ENCODE measurements at regions not wholly inside any gene's neighbourhood (a gene's known extent, or its start where the extent isn't known, plus 50 kb on each side); places are given as distances from the start of the nearest gene placed in this dataset.

DNA sequence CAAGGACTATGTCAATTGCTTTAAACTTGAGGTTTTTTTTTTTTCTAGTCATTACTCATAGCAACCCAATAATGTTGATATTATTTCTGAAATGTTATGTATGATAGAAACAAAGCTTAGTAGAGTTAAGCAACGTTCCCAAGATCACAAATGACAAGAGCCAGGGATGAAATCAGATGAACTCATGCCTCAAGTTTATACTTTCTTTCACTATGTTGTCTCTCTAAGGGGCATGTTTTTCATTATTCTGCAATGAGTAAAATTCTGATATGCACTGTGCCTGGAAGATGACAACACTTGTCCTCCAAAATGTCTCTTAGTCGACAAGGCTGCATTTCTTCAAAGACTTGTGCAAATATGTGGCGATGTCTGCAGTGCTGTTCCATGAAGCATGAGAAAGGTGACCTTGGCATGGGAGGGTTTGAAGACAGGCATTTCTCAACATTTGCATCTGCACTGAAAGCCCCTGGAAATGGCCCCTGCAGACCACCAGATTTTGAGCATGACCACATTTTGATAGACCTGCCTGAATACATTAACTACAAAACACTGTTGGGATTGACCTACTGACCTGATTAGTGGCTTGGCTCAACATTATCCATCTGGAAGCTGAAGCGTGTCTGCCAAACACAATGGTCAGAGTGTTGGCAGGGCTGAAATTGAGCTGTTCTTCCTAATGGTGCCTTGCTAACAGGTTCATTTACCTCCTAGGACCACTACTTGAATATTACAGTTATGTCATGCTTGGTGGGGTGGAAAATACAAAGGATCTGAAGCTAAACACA lies 1027.5 kb downstream of the CDH11 start:
- TF ChIP-seq, protein P1, sequence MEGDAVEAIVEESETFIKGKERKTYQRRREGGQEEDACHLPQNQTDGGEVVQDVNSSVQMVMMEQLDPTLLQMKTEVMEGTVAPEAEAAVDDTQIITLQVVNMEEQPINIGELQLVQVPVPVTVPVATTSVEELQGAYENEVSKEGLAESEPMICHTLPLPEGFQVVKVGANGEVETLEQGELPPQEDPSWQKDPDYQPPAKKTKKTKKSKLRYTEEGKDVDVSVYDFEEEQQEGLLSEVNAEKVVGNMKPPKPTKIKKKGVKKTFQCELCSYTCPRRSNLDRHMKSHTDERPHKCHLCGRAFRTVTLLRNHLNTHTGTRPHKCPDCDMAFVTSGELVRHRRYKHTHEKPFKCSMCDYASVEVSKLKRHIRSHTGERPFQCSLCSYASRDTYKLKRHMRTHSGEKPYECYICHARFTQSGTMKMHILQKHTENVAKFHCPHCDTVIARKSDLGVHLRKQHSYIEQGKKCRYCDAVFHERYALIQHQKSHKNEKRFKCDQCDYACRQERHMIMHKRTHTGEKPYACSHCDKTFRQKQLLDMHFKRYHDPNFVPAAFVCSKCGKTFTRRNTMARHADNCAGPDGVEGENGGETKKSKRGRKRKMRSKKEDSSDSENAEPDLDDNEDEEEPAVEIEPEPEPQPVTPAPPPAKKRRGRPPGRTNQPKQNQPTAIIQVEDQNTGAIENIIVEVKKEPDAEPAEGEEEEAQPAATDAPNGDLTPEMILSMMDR (IDR thresholded peaks at IDR 0.05; ENCODE audit: poor library complexity): no peak
- TF ChIP-seq EZH2 (IDR thresholded peaks at IDR 0.05; ENCODE audit: borderline replicate concordance): no peak
